IMR-90 (cell line): ENCODE measurements at regions not wholly inside any gene's neighbourhood (a gene's known extent, or its start where the extent isn't known, plus 50 kb on each side); places are given as distances from the start of the nearest gene placed in this dataset.

Experiments
- ATAC-seq: fragments of 200-7000 bp; cut with Tn5 transposase; 2 replicates; pipeline ENCODE4 v1.9.1; 2020; ENCODE audit warnings: low read depth, mild to moderate bottlenecking, moderate library complexity
- BruUV-seq: library from RNA; stranded (reverse); fragments of 400-500 nt; replicated peaks from 2 replicates; lab custom pipeline; 2021; lab: Mats Ljungman, UMichigan
- CTCF ChIA-PET: fragments of 300-600 bp; formaldehyde crosslinking; extraction: SDS; loops from one replicate; lab custom pipeline; 2021; ENCODE audit warnings: antibody characterized with exemption; lab: Yijun Ruan, JAX
- POLR2A ChIA-PET: fragments of 300-600 bp; sonication (Branson Sonifier 250); formaldehyde crosslinking; loops from one replicate; lab custom pipeline; 2022; ENCODE audit warnings: antibody characterized with exemption; ENCODE audit not compliant: unreplicated experiment; lab: Charles Lee
- DNase-seq: peaks from one replicate; pipeline ENCODE4 v3.0.0; 2013
- H2AFZ ChIP-seq: replicated peaks from 2 replicates; pipeline ENCODE3; 2013; ENCODE audit warnings: low read length, mild to moderate bottlenecking; ENCODE audit not compliant: poor library complexity
- H2AK5ac ChIP-seq: 2 replicates; pipeline ENCODE4 v1.6.1; 2013; ENCODE audit warnings: low read depth, low read length, inconsistent platforms
- H2AK9ac ChIP-seq: replicated peaks from 2 replicates; pipeline ENCODE3; 2013; ENCODE audit warnings: mild to moderate bottlenecking, low read depth, low read length, moderate library complexity; ENCODE audit not compliant: poor library complexity
- H2BK120ac ChIP-seq: 2 replicates; pipeline ENCODE4 v1.6.1; 2013; ENCODE audit warnings: low read depth, low read length, inconsistent platforms
- H2BK15ac ChIP-seq: 3 replicates; pipeline ENCODE4 v1.6.1; 2013; ENCODE audit warnings: low read depth, low read length, inconsistent platforms
- H2BK20ac ChIP-seq: 2 replicates; pipeline ENCODE4 v1.6.1; 2013; ENCODE audit warnings: low read depth, mild to moderate bottlenecking, inconsistent platforms, low read length, moderate library complexity
- H2BK5ac ChIP-seq: 2 replicates; pipeline ENCODE4 v1.6.1; 2013; ENCODE audit warnings: mild to moderate bottlenecking, low read depth, low read length, inconsistent platforms; ENCODE audit not compliant: poor library complexity, severe bottlenecking
- H3K14ac ChIP-seq: replicated peaks from 2 replicates; pipeline ENCODE4 v1.6.1; 2013; ENCODE audit warnings: low read depth, low read length, inconsistent platforms
- H3K18ac ChIP-seq: 2 replicates; pipeline ENCODE4 v1.6.1; 2013; ENCODE audit warnings: low read depth, low read length, control low read depth
- H3K23ac ChIP-seq: 2 replicates; pipeline ENCODE4 v1.6.1; 2013; ENCODE audit warnings: low read depth, low read length, inconsistent platforms
- H3K27ac ChIP-seq: 2 replicates; pipeline ENCODE4 v1.5.1; 2013; ENCODE audit warnings: mild to moderate bottlenecking, control low read depth, low read length; ENCODE audit not compliant: insufficient read depth
- H3K27me3 ChIP-seq: 2 replicates; pipeline ENCODE4 v1.6.1; 2013; ENCODE audit warnings: low read length; ENCODE audit not compliant: control insufficient read depth, insufficient read depth
- H3K36me3 ChIP-seq: 2 replicates; pipeline ENCODE4 v1.6.1; 2013; ENCODE audit warnings: low read length, mixed read lengths; ENCODE audit not compliant: control insufficient read depth, insufficient read depth
- H3K4ac ChIP-seq: 2 replicates; pipeline ENCODE4 v1.6.1; 2013; ENCODE audit warnings: low read depth, low read length, inconsistent platforms
- H3K4me1 ChIP-seq: 2 replicates; pipeline ENCODE4 v1.6.1; 2013; ENCODE audit warnings: low read length, mixed read lengths; ENCODE audit not compliant: control insufficient read depth, insufficient read depth
- H3K4me2 ChIP-seq: 2 replicates; pipeline ENCODE4 v1.6.1; 2013; ENCODE audit warnings: low read depth, mild to moderate bottlenecking, control low read depth, low read length, moderate library complexity
- H3K4me3 ChIP-seq: 2 replicates; pipeline ENCODE4 v1.5.1; 2013; ENCODE audit warnings: low read depth, mild to moderate bottlenecking, control low read depth, low read length, moderate library complexity; ENCODE audit not compliant: insufficient read depth
- H3K56ac ChIP-seq: 2 replicates; pipeline ENCODE4 v1.6.1; 2013; ENCODE audit warnings: low read length, inconsistent platforms; ENCODE audit not compliant: insufficient read depth; ENCODE audit errors: extremely low read depth
- H3K79me1 ChIP-seq, 2 experiments: 2 replicates each; pipeline ENCODE4 v1.6.1; 2013; ENCODE audit warnings: low read length in 2 of 2, inconsistent platforms in 1 of 2, low read depth in 1 of 2
- H3K9ac ChIP-seq: 2 replicates; pipeline ENCODE4 v1.6.1; 2013; ENCODE audit warnings: low read depth, low read length, control low read depth
- H3K9me1 ChIP-seq: 2 replicates; pipeline ENCODE4 v1.6.1; 2013; ENCODE audit warnings: low read length, inconsistent platforms; ENCODE audit not compliant: insufficient read depth
- H3K9me3 ChIP-seq: 2 replicates; pipeline ENCODE4 v1.6.1; 2013; ENCODE audit warnings: low read length; ENCODE audit not compliant: control insufficient read depth, insufficient read depth
- H4K20me1 ChIP-seq: 2 replicates; pipeline ENCODE4 v1.6.1; 2013; ENCODE audit warnings: low read length, inconsistent platforms; ENCODE audit not compliant: insufficient read depth
- H4K5ac ChIP-seq: 2 replicates; pipeline ENCODE4 v1.6.1; 2013; ENCODE audit warnings: mild to moderate bottlenecking, low read depth, low read length, control low read depth
- H4K8ac ChIP-seq, 2 experiments: 2 replicates each; pipeline ENCODE4 v1.6.1; 2013; ENCODE audit warnings: low read depth in 2 of 2, low read length in 2 of 2, control low read depth in 1 of 2, inconsistent platforms in 1 of 2
- H4K91ac ChIP-seq: 2 replicates; pipeline ENCODE4 v1.6.1; 2013; ENCODE audit warnings: low read depth, low read length, inconsistent platforms; ENCODE audit not compliant: insufficient read depth
- CHD1 ChIP-seq: IDR thresholded peaks from 2 replicates; pipeline ENCODE4 v1.6.1; 2012; ENCODE audit warnings: low read depth, low read length, improper control_type of control experiment
- ELK1 ChIP-seq: fragments of 150-350 bp; IDR thresholded peaks from 2 replicates; pipeline ENCODE4 v1.6.1; 2016; ENCODE audit warnings: low read depth, mild to moderate bottlenecking, low read length, moderate library complexity, borderline replicate concordance
- MXI1 ChIP-seq: IDR thresholded peaks from 2 replicates; pipeline ENCODE4 v1.6.1; 2012; ENCODE audit warnings: low read depth, mild to moderate bottlenecking, low read length, moderate library complexity, borderline replicate concordance
- SMC3 ChIP-seq: fragments of 150-350 bp; IDR thresholded peaks from 2 replicates; pipeline ENCODE4 v1.6.1; 2016; ENCODE audit warnings: low read depth, mild to moderate bottlenecking, antibody characterized with exemption, low read length, moderate library complexity
- WGBS, 2 experiments: methylation state at CpG; one replicate each; pipeline versions ENCODE4 v1.1.5 to v1.1.7; 2013; ENCODE audit warnings: missing lambda C conversion rate in 2 of 2; ENCODE audit not compliant: insufficient read length in 1 of 2; ENCODE audit errors: extremely low coverage in 2 of 2; 5-methylcytosine and 5-hydroxymethylcytosine counted together
- dilution Hi-C: fragments of 300-500 bp; cut with HindIII; formaldehyde crosslinking; loops from one replicate; pipeline ENCODE4 v1.14.3; 2018; ENCODE audit warnings: low sequenced_read_pairs; ENCODE audit not compliant: unreplicated experiment
- in situ Hi-C: fragments of 300-500 bp; cut with MboI; formaldehyde crosslinking; loops from 3 replicates; pipeline ENCODE4 v1.14.3; 2019; ENCODE audit warnings: low sequenced_read_pairs, inconsistent platforms, mixed read lengths
- intact Hi-C: fragments of 100-400 bp; cut with micrococcal nuclease; formaldehyde crosslinking; loops from 2 replicates; pipeline ENCODE4 v1.10.0; 2022

DNA sequence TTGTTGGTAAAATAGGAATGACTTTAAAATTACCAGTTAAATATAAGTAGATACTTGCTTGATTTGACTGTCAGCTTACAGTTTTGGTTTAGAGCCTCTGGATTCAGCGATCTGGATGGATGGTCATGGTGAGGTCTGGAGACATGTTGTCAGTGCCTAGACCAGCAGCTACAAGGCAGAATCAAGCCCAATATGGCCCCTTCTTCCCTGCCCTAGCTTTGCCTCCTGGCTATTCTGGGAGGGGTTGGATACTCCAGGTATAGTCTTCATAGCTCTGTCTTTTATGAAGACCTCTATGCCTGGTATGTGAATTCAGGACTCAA lies 166.5 kb upstream of the VIPR2 start:
- no peak overlapping the region for H2AFZ ChIP-seq
- no peak overlapping the region for H3K27ac ChIP-seq
- no peak overlapping the region for H4K91ac ChIP-seq
- H4K20me1 ChIP-seq: no peaks in the 10 kb centered on the region
- intact Hi-C loops: no loop called here
- no peak overlapping the region for H2AK9ac ChIP-seq
- H3K9me3 ChIP-seq: no peaks in the 10 kb centered on the region; the same call in 1 of the 2 replicates
- H4K5ac ChIP-seq: no peak overlapping the region
- H3K4ac ChIP-seq: no peak overlapping the region
- H2BK20ac ChIP-seq: no peak overlapping the region
- ChIA-PET POLR2A (no interaction called here), CTCF (no interaction called here)
- no CpG with 5 or more reads among the region's 1 CpG for whole genome bisulfite sequencing, 2 experiments
- H3K9me1 ChIP-seq: no peaks in the 10 kb centered on the region
- no peak overlapping the region for H2BK120ac ChIP-seq
- in situ Hi-C loops: no loop called here
- no peak overlapping the region for H3K9ac ChIP-seq
- H3K4me2 ChIP-seq: no peak overlapping the region
- no peak overlapping the region for H3K23ac ChIP-seq
- no peak overlapping the region for H2BK5ac ChIP-seq
- TF ChIP-seq MXI1 (no peak), SMC3 (no peak), CHD1 (no peak), ELK1 (no peak)
- DNase-seq (no peak), ATAC-seq (no peak)
- H3K4me3 ChIP-seq: no peak overlapping the region
- no TSS peak for BruUV-seq
- no peaks in the 10 kb centered on the region for H3K27me3 ChIP-seq
- no peak overlapping the region for H3K14ac ChIP-seq
- dilution Hi-C loops: no loop called here
- H4K8ac ChIP-seq: no peak overlapping the region
- H3K56ac ChIP-seq: no peak overlapping the region
- no peaks in the 10 kb centered on the region for H3K79me1 ChIP-seq
- H3K18ac ChIP-seq: no peak overlapping the region
- H2AK5ac ChIP-seq: no peak overlapping the region
- H3K4me1 ChIP-seq: no peaks in the 10 kb centered on the region
- no peaks in the 10 kb centered on the region for H3K36me3 ChIP-seq
- H2BK15ac ChIP-seq: no peak overlapping the region
